ENCODE measurements at regions not wholly inside any gene's neighbourhood (a gene's known extent, or its start where the extent isn't known, plus 50 kb on each side); places are given as distances from the start of the nearest gene placed in this dataset.

DNA sequence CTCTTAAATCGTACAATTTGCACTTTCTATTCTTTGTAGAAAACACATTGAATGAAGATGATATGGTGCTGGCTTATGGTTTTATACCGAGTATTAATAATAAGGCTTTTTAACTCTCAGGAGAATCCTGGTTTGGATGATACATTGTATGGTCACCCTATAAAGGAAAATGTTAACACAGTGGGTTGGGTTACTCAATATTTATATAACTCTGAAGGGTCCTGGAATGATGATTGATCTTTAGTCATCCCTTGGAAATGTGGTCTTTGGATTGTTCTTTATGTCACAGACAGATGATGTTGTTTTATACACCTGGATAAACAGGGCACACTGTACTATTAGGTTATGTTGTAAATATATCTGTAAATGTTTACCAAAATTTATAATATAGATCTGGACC, 496.2 kb upstream of the NDST4 start:
- Histone ChIP-seq H3K4me3 (no peak overlapping the region), H3K9me3 (no peaks in the 10 kb centered on the region), H3K36me3 (no peaks in the 10 kb centered on the region), H3K4me1 (no peaks in the 10 kb centered on the region), H3K27ac (no peak overlapping the region), H3K27me3 (replicated peaks in 1 of 7) (no peaks in the 10 kb centered on the region)
- intact Hi-C loops (cut with DNase I; ENCODE audit: low total_unique reads): no loop called here
- TF ChIP-seq POLR2A (IDR thresholded peaks at IDR 0.05) (no peak), POLR2AphosphoS5 (IDR thresholded peaks at IDR 0.05) (no peak)
- TF ChIP-seq, protein P1, sequence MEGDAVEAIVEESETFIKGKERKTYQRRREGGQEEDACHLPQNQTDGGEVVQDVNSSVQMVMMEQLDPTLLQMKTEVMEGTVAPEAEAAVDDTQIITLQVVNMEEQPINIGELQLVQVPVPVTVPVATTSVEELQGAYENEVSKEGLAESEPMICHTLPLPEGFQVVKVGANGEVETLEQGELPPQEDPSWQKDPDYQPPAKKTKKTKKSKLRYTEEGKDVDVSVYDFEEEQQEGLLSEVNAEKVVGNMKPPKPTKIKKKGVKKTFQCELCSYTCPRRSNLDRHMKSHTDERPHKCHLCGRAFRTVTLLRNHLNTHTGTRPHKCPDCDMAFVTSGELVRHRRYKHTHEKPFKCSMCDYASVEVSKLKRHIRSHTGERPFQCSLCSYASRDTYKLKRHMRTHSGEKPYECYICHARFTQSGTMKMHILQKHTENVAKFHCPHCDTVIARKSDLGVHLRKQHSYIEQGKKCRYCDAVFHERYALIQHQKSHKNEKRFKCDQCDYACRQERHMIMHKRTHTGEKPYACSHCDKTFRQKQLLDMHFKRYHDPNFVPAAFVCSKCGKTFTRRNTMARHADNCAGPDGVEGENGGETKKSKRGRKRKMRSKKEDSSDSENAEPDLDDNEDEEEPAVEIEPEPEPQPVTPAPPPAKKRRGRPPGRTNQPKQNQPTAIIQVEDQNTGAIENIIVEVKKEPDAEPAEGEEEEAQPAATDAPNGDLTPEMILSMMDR (IDR thresholded peaks at IDR 0.05 in 8 of 11, conservative IDR thresholded peaks at IDR 0.05 in 3 of 11): no peak
- 77 to 90% (median 81%) methylated on average over 2 of the region's 2 CpGs for WGBS, 5 donors
- DNase-seq: no peak

GRCh38 chr4:115607311-115607710, 493.9 kb upstream of the NDST4 start:
- TF ChIP-seq, protein P1 (IDR thresholded peaks at IDR 0.05 in 8 of 11, conservative IDR thresholded peaks at IDR 0.05 in 3 of 11): no peak
- TF ChIP-seq POLR2AphosphoS5 (IDR thresholded peaks at IDR 0.05) (no peak), POLR2A (IDR thresholded peaks at IDR 0.05) (no peak)
- no peak overlapping the region for H3K27ac ChIP-seq
- no peaks in the 10 kb centered on the region for H3K9me3 ChIP-seq
- no peaks in the 10 kb centered on the region for H3K36me3 ChIP-seq
- peaks cover 0 to 2% (median 0%) of the 10 kb centered on the region in 7 donors for H3K27me3 ChIP-seq (replicated peaks in 1 of 7)
- no peak for DNase-seq
- 72 to 85% (median 75%) methylated on average over 3 of the region's 3 CpGs for WGBS, 5 donors
- H3K4me3 ChIP-seq: no peak overlapping the region
- intact Hi-C loops (cut with DNase I; ENCODE audit: low total_unique reads): no loop called here
- no peaks in the 10 kb centered on the region for H3K4me1 ChIP-seq

- no peak for DNase-seq
- no peak overlapping the region for H3K4me3 ChIP-seq
- intact Hi-C loops (cut with DNase I; ENCODE audit: low total_unique reads): no loop called here
- H3K27ac ChIP-seq: no peak overlapping the region
- no peaks in the 10 kb centered on the region for H3K27me3 ChIP-seq (replicated peaks in 1 of 7)
- peaks cover 0 to 18% (median 0%) of the 10 kb centered on the region in 8 donors for H3K9me3 ChIP-seq
- H3K4me1 ChIP-seq: no peaks in the 10 kb centered on the region
- 71 to 91% (median 79%) methylated on average over 3 of the region's 3 CpGs for WGBS, 5 donors
- TF ChIP-seq POLR2A (IDR thresholded peaks at IDR 0.05): no peak
- TF ChIP-seq, protein P1 (IDR thresholded peaks at IDR 0.05 in 8 of 11, conservative IDR thresholded peaks at IDR 0.05 in 3 of 11): no peak
- TF ChIP-seq POLR2AphosphoS5 (IDR thresholded peaks at IDR 0.05): no peak
- no peaks in the 10 kb centered on the region for H3K36me3 ChIP-seq
These were observed 483.0 kb upstream of the NDST4 start for GRCh38 chr4:115596265-115597001.

- no peak for DNase-seq
- intact Hi-C loops (cut with DNase I; ENCODE audit: low total_unique reads): no loop called here
These were observed 467.5 kb upstream of the NDST4 start for GRCh38 chr4:115580901-115581300.

More at GRCh38 chr4:115580901-115581300, 467.5 kb upstream of the NDST4 start:
- H3K27ac ChIP-seq: no peak overlapping the region
- H3K4me3 ChIP-seq: no peak overlapping the region
- peaks cover 0 to 3% (median 0%) of the 10 kb centered on the region in 8 donors for H3K9me3 ChIP-seq
- H3K4me1 ChIP-seq: no peaks in the 10 kb centered on the region
- no peaks in the 10 kb centered on the region for H3K36me3 ChIP-seq
- H3K27me3 ChIP-seq (replicated peaks in 1 of 7): no peaks in the 10 kb centered on the region
- TF ChIP-seq, protein P1 (IDR thresholded peaks at IDR 0.05 in 8 of 11, conservative IDR thresholded peaks at IDR 0.05 in 3 of 11): no peak
- TF ChIP-seq POLR2AphosphoS5 (IDR thresholded peaks at IDR 0.05) (no peak), POLR2A (IDR thresholded peaks at IDR 0.05) (no peak)
